ENCODE measurements at regions not wholly inside any gene's neighbourhood (a gene's known extent, or its start where the extent isn't known, plus 50 kb on each side); places are given as distances from the start of the nearest gene placed in this dataset.

DNA sequence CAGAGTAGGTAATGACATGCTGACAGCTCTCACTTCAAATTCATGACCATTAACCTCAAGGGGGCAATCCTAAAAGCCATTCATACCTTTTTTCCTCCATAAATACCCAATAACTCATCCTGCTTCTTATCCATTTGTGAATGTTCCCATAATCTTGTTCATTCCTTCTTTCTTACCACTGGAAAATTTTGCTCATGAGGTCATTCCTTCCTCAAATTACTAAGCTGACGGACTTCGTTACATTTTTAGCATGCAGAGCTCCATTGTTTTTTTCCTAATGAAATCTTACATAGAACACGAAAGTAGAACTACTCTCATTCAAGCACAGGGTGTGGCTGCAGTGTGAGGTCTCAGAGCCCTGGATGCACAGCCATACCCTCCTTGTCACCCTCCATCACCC, 276.5 kb upstream of the DPYD start:
- H3K36me3 Mint-ChIP-seq = no peaks in the 10 kb centered on the region
- intact Hi-C loops (cut with micrococcal nuclease) = no loop called here
- H3K4me1 ChIP-seq (ENCODE audit: control insufficient read depth in 2 of 2, insufficient read depth in 2 of 2, low read length in 2 of 2) = no peaks in the 10 kb centered on the region
- no peak overlapping the region for H3K4me3 Mint-ChIP-seq
- H3K9me3 Mint-ChIP-seq = peaks cover 0 to 8% (median 0%) of the 10 kb centered on the region in 11 donors
- ChIA-PET POLR2A (no interaction called here), CTCF (no interaction called here)
- H3K4me1 Mint-ChIP-seq = no peaks in the 10 kb centered on the region
- no peaks in the 10 kb centered on the region for H3K27me3 ChIP-seq (ENCODE audit: control insufficient read depth in 2 of 2, insufficient read depth in 2 of 2, low read length in 2 of 2)
- H3K36me3 ChIP-seq (ENCODE audit: control insufficient read depth in 2 of 3, insufficient read depth in 3 of 3, low read length in 3 of 3) = no peaks in the 10 kb centered on the region
- H3K4me3 ChIP-seq (ENCODE audit: low read length) = no peak overlapping the region
- DNase-seq (no peak), ATAC-seq (no peak)
- peaks cover 0 to 4% (median 0%) of the 10 kb centered on the region in 5 donors for H3K27me3 Mint-ChIP-seq
- H3K27ac ChIP-seq (ENCODE audit: low read depth, low read length) = no peak overlapping the region
- no peaks in the 10 kb centered on the region for H3K9me3 ChIP-seq (ENCODE audit: control insufficient read depth in 2 of 3, low read length in 3 of 3)
- H3K27ac Mint-ChIP-seq = no peak overlapping the region

- CTCF ChIA-PET = no interaction called here
- H3K27me3 Mint-ChIP-seq = peaks cover 0 to 4% (median 0%) of the 10 kb centered on the region in 5 donors
- no peak for ATAC-seq
- Histone ChIP-seq H3K36me3 (ENCODE audit: control insufficient read depth in 2 of 3, insufficient read depth in 3 of 3, low read length in 3 of 3) (no peaks in the 10 kb centered on the region), H3K9me3 (ENCODE audit: control insufficient read depth in 2 of 3, low read length in 3 of 3) (no peaks in the 10 kb centered on the region), H3K4me3 (ENCODE audit: low read length) (no peak overlapping the region), H3K27ac (ENCODE audit: low read depth, low read length) (no peak overlapping the region), H3K27me3 (ENCODE audit: control insufficient read depth in 2 of 2, insufficient read depth in 2 of 2, low read length in 2 of 2) (no peaks in the 10 kb centered on the region), H3K4me1 (ENCODE audit: control insufficient read depth in 2 of 2, insufficient read depth in 2 of 2, low read length in 2 of 2) (no peaks in the 10 kb centered on the region)
- DNase-seq = no peak
- H3K4me3 Mint-ChIP-seq = no peak overlapping the region
- H3K27ac Mint-ChIP-seq = no peak overlapping the region
- no peaks in the 10 kb centered on the region for H3K36me3 Mint-ChIP-seq
- no peaks in the 10 kb centered on the region for H3K4me1 Mint-ChIP-seq
- POLR2A ChIA-PET = no interaction called here
- intact Hi-C loops (cut with micrococcal nuclease) = no loop called here
- peaks cover 0 to 8% (median 0%) of the 10 kb centered on the region in 11 donors for H3K9me3 Mint-ChIP-seq
These were observed 275.2 kb upstream of the DPYD start for GRCh38 chr1:98196012-98196411.

DNA sequence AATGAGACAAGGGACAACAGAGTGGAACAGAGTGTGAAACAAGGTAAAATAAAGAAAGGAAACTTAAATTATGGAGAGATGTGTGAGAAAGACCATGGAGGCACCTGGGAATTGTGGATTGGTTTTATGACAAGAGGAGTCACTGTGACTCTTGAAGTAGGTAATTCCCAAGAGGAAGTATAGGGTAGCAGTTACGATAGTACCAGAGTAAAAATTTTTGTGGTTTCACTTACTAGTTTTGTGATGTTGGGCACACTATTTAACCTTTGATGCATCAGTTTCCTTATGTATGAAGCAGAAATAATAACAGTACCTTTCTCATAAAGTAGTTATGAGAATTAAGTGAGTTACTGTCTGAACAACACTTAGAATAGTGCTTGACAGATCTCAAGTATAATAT, 267.9 kb upstream of the DPYD start:
- H3K4me1 Mint-ChIP-seq = peaks cover 0 to 3% (median 0%) of the 10 kb centered on the region in 7 donors
- Histone ChIP-seq H3K4me1 (ENCODE audit: control insufficient read depth in 2 of 2, insufficient read depth in 2 of 2, low read length in 2 of 2) (no peaks in the 10 kb centered on the region), H3K9me3 (ENCODE audit: control insufficient read depth in 2 of 3, low read length in 3 of 3) (no peaks in the 10 kb centered on the region), H3K27me3 (ENCODE audit: control insufficient read depth in 2 of 2, insufficient read depth in 2 of 2, low read length in 2 of 2) (no peaks in the 10 kb centered on the region), H3K36me3 (ENCODE audit: control insufficient read depth in 2 of 3, insufficient read depth in 3 of 3, low read length in 3 of 3) (no peaks in the 10 kb centered on the region), H3K4me3 (ENCODE audit: low read length) (no peak overlapping the region), H3K27ac (ENCODE audit: low read depth, low read length) (no peak overlapping the region)
- no peak overlapping the region for H3K4me3 Mint-ChIP-seq
- H3K27me3 Mint-ChIP-seq = peaks cover 0 to 5% (median 0%) of the 10 kb centered on the region in 5 donors
- POLR2A ChIA-PET = no interaction called here
- no peak for ATAC-seq
- H3K27ac Mint-ChIP-seq = no peak overlapping the region
- no peaks in the 10 kb centered on the region for H3K36me3 Mint-ChIP-seq
- intact Hi-C loops (cut with micrococcal nuclease) = no loop called here
- CTCF ChIA-PET = no interaction called here
- peaks cover 0 to 5% (median 0%) of the 10 kb centered on the region in 11 donors for H3K9me3 Mint-ChIP-seq
- DNase-seq = no peak

GRCh38 chr1:98184856-98185255, 264.0 kb upstream of the DPYD start:
- Histone ChIP-seq H3K9me3 (ENCODE audit: control insufficient read depth in 2 of 3, low read length in 3 of 3) (no peaks in the 10 kb centered on the region), H3K36me3 (ENCODE audit: control insufficient read depth in 2 of 3, insufficient read depth in 3 of 3, low read length in 3 of 3) (no peaks in the 10 kb centered on the region), H3K4me1 (ENCODE audit: control insufficient read depth in 2 of 2, insufficient read depth in 2 of 2, low read length in 2 of 2) (no peaks in the 10 kb centered on the region), H3K4me3 (ENCODE audit: low read length) (no peak overlapping the region), H3K27me3 (ENCODE audit: control insufficient read depth in 2 of 2, insufficient read depth in 2 of 2, low read length in 2 of 2) (no peaks in the 10 kb centered on the region), H3K27ac (ENCODE audit: low read depth, low read length) (no peak overlapping the region)
- ATAC-seq (no peak), DNase-seq (no peak)
- intact Hi-C loops (cut with micrococcal nuclease) = no loop called here
- no peaks in the 10 kb centered on the region for H3K36me3 Mint-ChIP-seq
- peaks cover 0 to 3% (median 0%) of the 10 kb centered on the region in 7 donors for H3K4me1 Mint-ChIP-seq
- CTCF ChIA-PET = no interaction called here
- no peak overlapping the region for H3K27ac Mint-ChIP-seq
- H3K4me3 Mint-ChIP-seq = no peak overlapping the region
- POLR2A ChIA-PET = no interaction called here
- peaks cover 0 to 7% (median 0%) of the 10 kb centered on the region in 11 donors for H3K9me3 Mint-ChIP-seq
- H3K27me3 Mint-ChIP-seq = peaks cover 0 to 5% (median 0%) of the 10 kb centered on the region in 5 donors

DNA sequence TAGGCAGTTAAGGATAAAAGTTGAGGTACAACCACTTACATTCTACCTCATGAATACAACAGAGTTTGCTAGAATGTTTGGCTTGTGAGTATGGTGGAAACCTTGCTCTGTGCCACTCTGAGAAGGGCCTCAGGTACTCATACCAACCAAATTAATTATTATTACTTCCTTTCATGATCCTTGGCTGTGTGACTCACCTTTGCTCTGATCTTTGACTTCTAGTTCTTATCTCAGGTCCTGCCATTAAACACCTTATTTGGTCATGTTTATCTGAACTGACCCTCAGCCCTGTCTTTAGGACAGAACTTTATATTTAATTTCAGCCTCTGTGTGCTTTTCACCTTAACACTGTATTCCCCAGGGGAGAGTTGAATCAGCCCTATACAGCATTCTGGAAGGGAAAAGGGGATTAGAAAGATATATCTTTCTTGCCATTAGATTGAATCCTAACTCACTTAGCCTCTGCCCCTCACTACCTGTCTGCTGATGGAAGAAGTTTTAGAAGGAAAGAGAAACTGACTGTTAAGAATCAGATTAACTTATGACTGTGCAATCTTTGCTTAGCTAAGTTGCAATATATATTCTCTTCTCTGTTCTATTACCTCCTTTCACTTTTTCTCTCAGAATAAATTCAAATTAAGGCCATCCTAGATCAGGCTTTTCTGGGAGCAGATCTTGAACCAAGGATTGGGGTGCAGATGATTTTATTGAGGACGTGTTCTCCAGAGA, 260.4 kb upstream of the DPYD start:
- peaks cover 0 to under 1% (median 0%) of the 10 kb centered on the region in 5 donors for H3K27me3 Mint-ChIP-seq
- CTCF ChIA-PET = no interaction called here
- H3K27ac Mint-ChIP-seq = no peak overlapping the region
- H3K4me1 Mint-ChIP-seq = no peaks in the 10 kb centered on the region
- Histone ChIP-seq H3K27ac (ENCODE audit: low read depth, low read length) (no peak overlapping the region), H3K4me3 (ENCODE audit: low read length) (no peak overlapping the region), H3K4me1 (ENCODE audit: control insufficient read depth in 2 of 2, insufficient read depth in 2 of 2, low read length in 2 of 2) (no peaks in the 10 kb centered on the region), H3K36me3 (ENCODE audit: control insufficient read depth in 2 of 3, insufficient read depth in 3 of 3, low read length in 3 of 3) (no peaks in the 10 kb centered on the region), H3K27me3 (ENCODE audit: control insufficient read depth in 2 of 2, insufficient read depth in 2 of 2, low read length in 2 of 2) (no peaks in the 10 kb centered on the region), H3K9me3 (ENCODE audit: control insufficient read depth in 2 of 3, low read length in 3 of 3) (no peaks in the 10 kb centered on the region)
- ATAC-seq (no peak), DNase-seq (no peak)
- no peaks in the 10 kb centered on the region for H3K36me3 Mint-ChIP-seq
- H3K4me3 Mint-ChIP-seq = no peak overlapping the region
- POLR2A ChIA-PET = no interaction called here
- intact Hi-C loops (cut with micrococcal nuclease) = no loop called here
- H3K9me3 Mint-ChIP-seq = peaks cover 0 to 10% (median 0%) of the 10 kb centered on the region in 11 donors

DNA sequence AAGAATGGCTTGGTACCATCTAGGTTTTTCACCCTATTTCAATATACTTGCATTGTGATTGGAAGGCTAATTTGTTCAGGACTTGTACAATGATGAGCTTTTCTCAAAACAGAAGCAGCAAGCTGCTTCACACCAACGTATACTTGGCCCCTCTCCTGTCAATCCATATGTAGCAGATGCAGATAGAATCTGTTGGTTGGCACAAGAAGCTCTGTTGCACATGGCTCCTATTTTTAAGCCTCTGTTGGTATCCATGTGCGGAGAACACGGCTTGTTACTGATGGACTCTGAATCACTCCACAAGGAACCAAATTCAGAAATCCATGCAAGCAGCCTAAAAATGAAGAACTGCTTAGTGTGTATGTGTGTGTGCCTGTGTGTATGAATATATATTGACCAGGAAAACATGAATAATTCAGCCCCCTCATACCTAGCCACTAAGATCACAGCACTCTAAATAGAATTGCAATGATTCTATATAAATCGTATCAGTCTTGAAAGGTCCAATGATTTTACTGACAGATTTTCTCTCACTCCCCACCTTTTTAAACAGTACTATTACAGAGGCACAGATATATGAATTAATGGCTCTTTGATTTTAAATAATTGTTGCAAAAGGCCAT, 258.4 kb upstream of the DPYD start:
- H3K4me1 Mint-ChIP-seq = no peaks in the 10 kb centered on the region

GRCh38 chr1:98177751-98178150, 256.9 kb upstream of the DPYD start:
- Histone ChIP-seq H3K9me3 (ENCODE audit: control insufficient read depth in 2 of 3, low read length in 3 of 3) (no peaks in the 10 kb centered on the region), H3K27ac (ENCODE audit: low read depth, low read length) (no peak overlapping the region), H3K36me3 (ENCODE audit: control insufficient read depth in 2 of 3, insufficient read depth in 3 of 3, low read length in 3 of 3) (no peaks in the 10 kb centered on the region), H3K4me3 (ENCODE audit: low read length) (no peak overlapping the region), H3K27me3 (ENCODE audit: control insufficient read depth in 2 of 2, insufficient read depth in 2 of 2, low read length in 2 of 2) (no peaks in the 10 kb centered on the region), H3K4me1 (ENCODE audit: control insufficient read depth in 2 of 2, insufficient read depth in 2 of 2, low read length in 2 of 2) (no peaks in the 10 kb centered on the region)
- Mint-ChIP-seq H3K9me3 (peaks cover 0 to 13% (median 0%) of the 10 kb centered on the region in 11 donors), H3K27ac (no peak overlapping the region), H3K36me3 (no peaks in the 10 kb centered on the region), H3K27me3 (peaks cover 0 to 4% (median 0%) of the 10 kb centered on the region in 5 donors), H3K4me1 (no peaks in the 10 kb centered on the region), H3K4me3 (no peak overlapping the region)
- ChIA-PET CTCF (no interaction called here), POLR2A (no interaction called here)
- intact Hi-C loops (cut with micrococcal nuclease) = loop anchor here in 1 of 2 donors (10.0 kb wide), 1 partner anchor 57 kb away; no protein-coding TSS in a partner anchor
- DNase-seq (no peak), ATAC-seq (no peak)

More for the DNA sequence above, 258.4 kb upstream of the DPYD start:
- Mint-ChIP-seq H3K27ac (no peak overlapping the region), H3K36me3 (no peaks in the 10 kb centered on the region), H3K4me3 (no peak overlapping the region), H3K27me3 (no peaks in the 10 kb centered on the region), H3K9me3 (peaks cover 0 to 10% (median 0%) of the 10 kb centered on the region in 11 donors)
- ChIA-PET POLR2A (no interaction called here), CTCF (interaction anchor here (0.6 kb wide), 1 partner anchor 301 kb away, joined by 3 read pairs; no protein-coding TSS in a partner anchor)
- Histone ChIP-seq H3K4me3 (ENCODE audit: low read length) (no peak overlapping the region), H3K4me1 (ENCODE audit: control insufficient read depth in 2 of 2, insufficient read depth in 2 of 2, low read length in 2 of 2) (no peaks in the 10 kb centered on the region), H3K27me3 (ENCODE audit: control insufficient read depth in 2 of 2, insufficient read depth in 2 of 2, low read length in 2 of 2) (no peaks in the 10 kb centered on the region), H3K36me3 (ENCODE audit: control insufficient read depth in 2 of 3, insufficient read depth in 3 of 3, low read length in 3 of 3) (no peaks in the 10 kb centered on the region), H3K9me3 (ENCODE audit: control insufficient read depth in 2 of 3, low read length in 3 of 3) (no peaks in the 10 kb centered on the region), H3K27ac (ENCODE audit: low read depth, low read length) (no peak overlapping the region)
- intact Hi-C loops (cut with micrococcal nuclease) = loop anchor here in 1 of 2 donors (10.0 kb wide), 1 partner anchor 56 kb away; no protein-coding TSS in a partner anchor
- ATAC-seq (no peak), DNase-seq (no peak)

Measured in naive thymus-derived CD4-positive, alpha-beta T cell (primary cell).